GM12891 (cell line): ENCODE measurements at regions not wholly inside any gene's neighbourhood (a gene's known extent, or its start where the extent isn't known, plus 50 kb on each side); places are given as distances from the start of the nearest gene placed in this dataset.

Source experiments
- PAX5 ChIP-seq: IDR thresholded peaks from 2 replicates; pipeline ENCODE4 v1.6.1; 2011; ENCODE audit warnings: low read length, moderate library complexity, mild to moderate bottlenecking; ENCODE audit not compliant: insufficient read depth, severe bottlenecking
- POLR2A ChIP-seq: IDR thresholded peaks from 2 replicates; pipeline ENCODE4 v1.6.1; 2011; ENCODE audit warnings: low read depth, low read length, control low read depth
- POLR2AphosphoS5 ChIP-seq: IDR thresholded peaks from 2 replicates; pipeline ENCODE4 v1.6.1; 2011; ENCODE audit warnings: low read depth, low read length, control low read depth
- SPI1 ChIP-seq: IDR thresholded peaks from 2 replicates; pipeline ENCODE4 v1.6.1; 2011; ENCODE audit warnings: low read depth, low read length, control low read depth
- TAF1 ChIP-seq: IDR thresholded peaks from 2 replicates; pipeline ENCODE4 v1.6.1; 2011; ENCODE audit warnings: low read depth, low read length, control low read depth

DNA sequence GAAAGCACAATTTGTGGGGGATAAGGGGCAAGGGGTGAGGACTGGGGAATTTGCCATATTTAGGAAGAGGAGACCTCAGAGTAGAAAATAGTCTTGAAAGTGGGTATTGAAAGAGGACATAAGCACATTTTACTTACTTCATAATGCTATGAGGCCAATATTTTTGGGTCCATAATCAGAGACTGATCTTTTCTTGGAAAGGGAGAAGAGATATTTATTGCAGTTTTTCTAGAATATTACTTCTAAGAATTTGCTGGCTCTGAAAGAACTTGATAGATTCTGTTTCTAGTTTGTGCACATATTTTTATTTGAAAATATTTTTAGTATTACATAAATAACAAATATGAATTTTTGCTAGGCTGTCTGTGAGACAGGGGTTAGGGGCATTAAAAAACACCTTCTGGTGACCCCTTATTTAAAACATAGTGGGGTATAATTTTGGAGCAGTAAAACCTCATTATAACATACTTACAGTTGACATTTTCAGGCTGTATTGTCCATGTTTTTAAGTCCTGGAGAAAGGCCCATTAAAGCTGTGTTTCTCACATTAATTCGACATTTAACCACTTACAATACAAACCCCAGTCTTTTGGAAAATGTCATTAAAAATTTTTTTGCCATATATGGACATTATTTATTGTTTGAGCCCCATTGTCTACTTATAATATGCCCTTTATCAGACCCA, 118.9 kb upstream of the NFIB start:
- TF ChIP-seq TAF1 (no peak), POLR2AphosphoS5 (no peak), POLR2A (no peak), SPI1 (no peak), PAX5 (no peak)
